ENCODE measurements at regions not wholly inside any gene's neighbourhood (a gene's known extent, or its start where the extent isn't known, plus 50 kb on each side); places are given as distances from the start of the nearest gene placed in this dataset.
A peak's percentile ranks its signal among the peaks of the same experiment; 100 is the strongest.

DNA sequence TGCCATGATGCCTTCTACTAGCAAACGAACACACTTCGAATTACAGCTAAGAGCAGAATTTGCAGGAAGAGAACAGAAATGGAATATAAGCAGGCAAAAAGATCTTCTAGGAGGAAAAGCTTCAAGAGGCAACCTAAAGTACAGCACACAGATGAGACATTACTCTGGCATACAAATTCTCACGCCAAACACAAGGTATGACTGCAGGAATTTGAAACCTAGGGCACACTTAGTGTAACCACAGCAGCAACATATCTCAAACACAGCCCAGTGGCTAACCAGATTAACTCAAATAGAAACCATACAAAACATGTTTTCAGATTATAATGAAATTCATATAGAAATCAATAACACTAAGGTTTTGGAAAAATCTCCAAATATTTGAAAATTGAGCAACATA lies 481.0 kb upstream of the RGMB start:
- no peaks in the 10 kb centered on the region for H3K36me3 ChIP-seq (ENCODE audit: control insufficient read depth in 1 of 2, insufficient read depth in 2 of 2, low read length in 2 of 2)
- H3K27me3 ChIP-seq (ENCODE audit: insufficient read depth, low read length): no peaks in the 10 kb centered on the region
- H3K4me2 ChIP-seq (ENCODE audit: low read length): no peak overlapping the region
- H3K9me3 ChIP-seq (ENCODE audit: insufficient read depth, low read depth, low read length): no peaks in the 10 kb centered on the region
- WGBS (ENCODE audit: extremely low coverage, insufficient coverage, insufficient read length): no CpG with 5 or more reads among the region's 3 CpGs
- no peak overlapping the region for H3K14ac ChIP-seq (ENCODE audit: low read length)
- no peak overlapping the region for H4K8ac ChIP-seq (ENCODE audit: low read depth, low read length)
- no peak overlapping the region for H2BK120ac ChIP-seq (ENCODE audit: insufficient read depth, low read length, poor library complexity)
- peak in 1 of 2 donors; percentile 15 for DNase-seq
- H2BK12ac ChIP-seq (ENCODE audit: low read length): no peak overlapping the region
- no peak overlapping the region for H2BK5ac ChIP-seq (ENCODE audit: low read depth, low read length, poor library complexity)
- H4K12ac ChIP-seq (ENCODE audit: low read depth, low read length): no peak overlapping the region
- no peak overlapping the region for H3K4me3 ChIP-seq (ENCODE audit: low read depth, low read length)
- H3K18ac ChIP-seq (ENCODE audit: low read length): no peak overlapping the region
- no peaks in the 10 kb centered on the region for H3K79me1 ChIP-seq (ENCODE audit: low read length)
- H3K27ac ChIP-seq (ENCODE audit: low read depth, low read length): no peak overlapping the region
- H3K9ac ChIP-seq (ENCODE audit: low read length): no peak overlapping the region
- H2AK5ac ChIP-seq (ENCODE audit: low read length): no peak overlapping the region
- H3K79me2 ChIP-seq (ENCODE audit: control insufficient read depth, insufficient read depth, low read length, poor library complexity): no peaks in the 10 kb centered on the region
- no peaks in the 10 kb centered on the region for H3K4me1 ChIP-seq (ENCODE audit: control insufficient read depth in 1 of 2, insufficient read depth in 2 of 2, low read length in 2 of 2)
- H3K4ac ChIP-seq (ENCODE audit: low read depth, low read length): no peak overlapping the region
- no peak overlapping the region for H4K91ac ChIP-seq (ENCODE audit: low read depth, low read length)
- no peak overlapping the region for H2AFZ ChIP-seq (ENCODE audit: insufficient read depth, low read length, poor library complexity)
- H3K23ac ChIP-seq (ENCODE audit: low read length): no peak overlapping the region

DNA sequence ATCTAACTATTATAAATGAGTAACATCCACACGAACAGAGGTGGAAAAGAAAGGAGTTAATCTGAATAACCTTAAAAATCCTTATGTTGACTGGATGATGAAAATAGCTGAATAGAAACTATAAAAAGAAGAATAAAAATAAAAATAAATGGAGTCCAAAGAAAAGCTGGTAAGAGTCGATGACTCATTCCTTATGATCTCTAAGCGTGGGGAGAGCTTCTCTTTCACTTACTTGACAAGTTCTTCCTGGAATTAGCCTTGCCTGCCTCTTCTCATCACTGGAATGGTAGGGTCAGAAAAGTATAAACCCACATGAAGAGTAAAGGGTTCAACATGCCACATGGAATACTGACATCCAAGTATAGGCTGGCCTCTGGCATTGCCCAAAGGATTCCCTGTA lies 477.0 kb upstream of the RGMB start:
- Histone ChIP-seq H4K8ac (ENCODE audit: low read depth, low read length) (no peak overlapping the region), H3K79me2 (ENCODE audit: control insufficient read depth, insufficient read depth, low read length, poor library complexity) (no peaks in the 10 kb centered on the region), H3K14ac (ENCODE audit: low read length) (no peak overlapping the region), H3K27ac (ENCODE audit: low read depth, low read length) (no peak overlapping the region), H2AFZ (ENCODE audit: insufficient read depth, low read length, poor library complexity) (no peak overlapping the region), H3K4me3 (ENCODE audit: low read depth, low read length) (no peak overlapping the region), H2BK5ac (ENCODE audit: low read depth, low read length, poor library complexity) (no peak overlapping the region), H2BK120ac (ENCODE audit: insufficient read depth, low read length, poor library complexity) (no peak overlapping the region), H3K4ac (ENCODE audit: low read depth, low read length) (no peak overlapping the region), H2AK5ac (ENCODE audit: low read length) (no peak overlapping the region), H3K9me3 (ENCODE audit: insufficient read depth, low read depth, low read length) (no peaks in the 10 kb centered on the region), H2BK12ac (ENCODE audit: low read length) (no peak overlapping the region), H4K91ac (ENCODE audit: low read depth, low read length) (no peak overlapping the region), H3K9ac (ENCODE audit: low read length) (no peak overlapping the region), H3K27me3 (ENCODE audit: insufficient read depth, low read length) (no peaks in the 10 kb centered on the region), H3K4me1 (ENCODE audit: control insufficient read depth in 1 of 2, insufficient read depth in 2 of 2, low read length in 2 of 2) (no peaks in the 10 kb centered on the region), H3K23ac (ENCODE audit: low read length) (no peak overlapping the region), H3K4me2 (ENCODE audit: low read length) (no peak overlapping the region), H4K12ac (ENCODE audit: low read depth, low read length) (no peak overlapping the region), H3K79me1 (ENCODE audit: low read length) (no peaks in the 10 kb centered on the region), H3K36me3 (ENCODE audit: control insufficient read depth in 1 of 2, insufficient read depth in 2 of 2, low read length in 2 of 2) (no peaks in the 10 kb centered on the region), H3K18ac (ENCODE audit: low read length) (no peak overlapping the region)
- WGBS (ENCODE audit: extremely low coverage, insufficient coverage, insufficient read length): no CpG with 5 or more reads among the region's 3 CpGs
- peak in 1 of 2 donors; percentile 11 for DNase-seq

- H3K4me1 ChIP-seq (ENCODE audit: control insufficient read depth in 1 of 2, insufficient read depth in 2 of 2, low read length in 2 of 2): peaks cover 0 to 2% of the 10 kb centered on the region in 2 experiments
- no peak for DNase-seq
- H3K79me2 ChIP-seq (ENCODE audit: control insufficient read depth, insufficient read depth, low read length, poor library complexity): no peaks in the 10 kb centered on the region
- H2BK5ac ChIP-seq (ENCODE audit: low read depth, low read length, poor library complexity): no peak overlapping the region
- H3K4me3 ChIP-seq (ENCODE audit: low read depth, low read length): no peak overlapping the region
- no peaks in the 10 kb centered on the region for H3K27me3 ChIP-seq (ENCODE audit: insufficient read depth, low read length)
- H2AFZ ChIP-seq (ENCODE audit: insufficient read depth, low read length, poor library complexity): no peak overlapping the region
- no CpG with 5 or more reads among the region's 2 CpGs for WGBS (ENCODE audit: extremely low coverage, insufficient coverage, insufficient read length)
- no peak overlapping the region for H3K4me2 ChIP-seq (ENCODE audit: low read length)
- no peak overlapping the region for H3K18ac ChIP-seq (ENCODE audit: low read length)
- no peaks in the 10 kb centered on the region for H3K79me1 ChIP-seq (ENCODE audit: low read length)
- H4K8ac ChIP-seq (ENCODE audit: low read depth, low read length): no peak overlapping the region
- no peak overlapping the region for H4K12ac ChIP-seq (ENCODE audit: low read depth, low read length)
- no peak overlapping the region for H3K14ac ChIP-seq (ENCODE audit: low read length)
- no peak overlapping the region for H3K4ac ChIP-seq (ENCODE audit: low read depth, low read length)
- H4K91ac ChIP-seq (ENCODE audit: low read depth, low read length): no peak overlapping the region
- no peak overlapping the region for H2AK5ac ChIP-seq (ENCODE audit: low read length)
- no peak overlapping the region for H3K23ac ChIP-seq (ENCODE audit: low read length)
- no peak overlapping the region for H2BK120ac ChIP-seq (ENCODE audit: insufficient read depth, low read length, poor library complexity)
- H3K36me3 ChIP-seq (ENCODE audit: control insufficient read depth in 1 of 2, insufficient read depth in 2 of 2, low read length in 2 of 2): no peaks in the 10 kb centered on the region
- no peak overlapping the region for H3K9ac ChIP-seq (ENCODE audit: low read length)
- no peaks in the 10 kb centered on the region for H3K9me3 ChIP-seq (ENCODE audit: insufficient read depth, low read depth, low read length)
- no peak overlapping the region for H2BK12ac ChIP-seq (ENCODE audit: low read length)
- no peak overlapping the region for H3K27ac ChIP-seq (ENCODE audit: low read depth, low read length)
Measured at GRCh38 chr5:98299435-98299834, 474.0 kb upstream of the RGMB start.

GRCh38 chr5:98301547-98301946 lies 471.9 kb upstream of the RGMB start:
- no peak overlapping the region for H2BK120ac ChIP-seq (ENCODE audit: insufficient read depth, low read length, poor library complexity)
- H3K23ac ChIP-seq (ENCODE audit: low read length): no peak overlapping the region
- H3K36me3 ChIP-seq (ENCODE audit: control insufficient read depth in 1 of 2, insufficient read depth in 2 of 2, low read length in 2 of 2): no peaks in the 10 kb centered on the region
- H3K27me3 ChIP-seq (ENCODE audit: insufficient read depth, low read length): no peaks in the 10 kb centered on the region
- no peak overlapping the region for H4K8ac ChIP-seq (ENCODE audit: low read depth, low read length)
- H4K12ac ChIP-seq (ENCODE audit: low read depth, low read length): no peak overlapping the region
- no peak overlapping the region for H3K4ac ChIP-seq (ENCODE audit: low read depth, low read length)
- peak overlapping the region; percentile 63 for H3K27ac ChIP-seq (ENCODE audit: low read depth, low read length)
- no peaks in the 10 kb centered on the region for H3K9me3 ChIP-seq (ENCODE audit: insufficient read depth, low read depth, low read length)
- H2BK5ac ChIP-seq (ENCODE audit: low read depth, low read length, poor library complexity): no peak overlapping the region
- H3K9ac ChIP-seq (ENCODE audit: low read length): no peak overlapping the region
- no peak overlapping the region for H4K91ac ChIP-seq (ENCODE audit: low read depth, low read length)
- no peaks in the 10 kb centered on the region for H3K79me1 ChIP-seq (ENCODE audit: low read length)
- H3K18ac ChIP-seq (ENCODE audit: low read length): no peak overlapping the region
- no CpG with 5 or more reads among the region's 2 CpGs for WGBS (ENCODE audit: extremely low coverage, insufficient coverage, insufficient read length)
- peaks cover 0 to 2% of the 10 kb centered on the region in 2 experiments for H3K4me1 ChIP-seq (ENCODE audit: control insufficient read depth in 1 of 2, insufficient read depth in 2 of 2, low read length in 2 of 2)
- H3K79me2 ChIP-seq (ENCODE audit: control insufficient read depth, insufficient read depth, low read length, poor library complexity): no peaks in the 10 kb centered on the region
- no peak overlapping the region for H2AK5ac ChIP-seq (ENCODE audit: low read length)
- no peak overlapping the region for H3K14ac ChIP-seq (ENCODE audit: low read length)
- no peak overlapping the region for H3K4me2 ChIP-seq (ENCODE audit: low read length)
- no peak overlapping the region for H3K4me3 ChIP-seq (ENCODE audit: low read depth, low read length)
- no peak for DNase-seq
- H2AFZ ChIP-seq (ENCODE audit: insufficient read depth, low read length, poor library complexity): no peak overlapping the region
- no peak overlapping the region for H2BK12ac ChIP-seq (ENCODE audit: low read length)
